HepG2 (cell line): ENCODE measurements at regions not wholly inside any gene's neighbourhood (a gene's known extent, or its start where the extent isn't known, plus 50 kb on each side); places are given as distances from the start of the nearest gene placed in this dataset.

Experiments used
- CEBPG ChIP-seq: IDR thresholded peaks from 2 replicates; pipeline ENCODE4 v1.6.1; 2016
- EZH2 ChIP-seq: conservative IDR thresholded peaks from 2 replicates; pipeline ENCODE4 v1.6.1; 2012; ENCODE audit warnings: mild to moderate bottlenecking, low read depth, low read length, moderate library complexity
- KLF12 ChIP-seq: sonication (generic); formaldehyde crosslinking; IDR thresholded peaks from 2 replicates; pipeline ENCODE4 v1.4.0; 2020; ENCODE audit warnings: missing genetic modification reagents, borderline replicate concordance
- MTF1 ChIP-seq: sonication (generic); formaldehyde crosslinking; IDR thresholded peaks from 2 replicates; pipeline ENCODE4 v1.5.0; 2020; ENCODE audit warnings: missing genetic modification reagents
- MXD1 ChIP-seq: sonication (generic); formaldehyde crosslinking; IDR thresholded peaks from 2 replicates; pipeline ENCODE4 v1.4.0; 2020; ENCODE audit warnings: mild to moderate bottlenecking, missing genetic modification reagents
- POLR2A ChIP-seq, 2 experiments: IDR thresholded peaks; 2 replicates each; pipeline ENCODE4 v1.6.1; 2011; ENCODE audit warnings: low read depth in 2 of 2, low read length in 2 of 2, mild to moderate bottlenecking in 1 of 2, moderate library complexity in 1 of 2; ENCODE audit not compliant: insufficient read depth in 1 of 2
- ZBTB33 ChIP-seq: sonication (generic); formaldehyde crosslinking; IDR thresholded peaks from 2 replicates; pipeline ENCODE4 v1.4.0; 2020; ENCODE audit warnings: missing genetic modification reagents
- ZBTB7A ChIP-seq: sonication (generic); formaldehyde crosslinking; IDR thresholded peaks from 2 replicates; pipeline ENCODE4 v1.8.0; 2022; ENCODE audit warnings: mild to moderate bottlenecking, missing genetic modification reagents
- ZNF672 ChIP-seq: sonication (generic); formaldehyde crosslinking; IDR thresholded peaks from 2 replicates; pipeline ENCODE4 v1.8.1; 2022; ENCODE audit warnings: missing genetic modification reagents
- ZNF775 ChIP-seq: sonication (generic); formaldehyde crosslinking; IDR thresholded peaks from 2 replicates; pipeline ENCODE4 v1.4.0; 2020; ENCODE audit warnings: missing genetic modification reagents, mild to moderate bottlenecking, moderate library complexity, borderline replicate concordance
- TF ChIP-seq, protein P1 (sequence below): sonication (generic); formaldehyde crosslinking; IDR thresholded peaks from 2 replicates; pipeline ENCODE4 v1.5.0; 2020; ENCODE audit warnings: mild to moderate bottlenecking, missing genetic modification reagents, moderate library complexity
- TF ChIP-seq, protein P2 (sequence below): IDR thresholded peaks from 2 replicates; pipeline ENCODE4 v1.6.1; 2012; ENCODE audit warnings: inconsistent platforms

DNA sequence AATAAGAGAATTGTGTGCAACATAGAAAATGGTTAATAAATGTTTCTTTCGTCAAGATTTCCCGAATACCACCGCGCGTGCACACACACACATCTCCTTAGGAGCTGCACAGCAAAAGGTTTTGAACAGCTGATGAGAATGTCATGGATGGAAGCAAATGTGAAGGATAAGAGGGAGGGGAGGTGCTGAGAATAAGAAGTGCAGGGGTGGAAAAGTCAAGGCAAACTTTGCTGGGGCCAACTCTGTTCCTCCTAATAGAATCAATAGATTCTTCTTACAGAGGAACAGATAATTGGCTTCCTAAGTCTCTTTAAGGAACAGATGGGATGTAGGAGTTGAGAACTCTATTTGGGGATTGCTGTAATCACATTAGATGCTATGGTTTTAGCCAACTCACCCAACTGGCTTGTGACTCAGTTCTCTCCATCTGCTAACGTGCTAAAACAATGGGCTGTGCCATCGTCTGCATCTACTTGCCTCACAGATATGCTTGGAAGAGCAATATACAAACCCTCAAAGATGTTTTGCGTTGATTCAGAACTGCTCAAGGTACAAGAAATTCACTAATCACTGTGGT, 408.2 kb upstream of the CELF2 start:
- TF ChIP-seq MXD1 (CRISPR knock-in tag) (no peak), KLF12 (no peak), ZBTB7A (CRISPR knock-in tag) (no peak), EZH2 (no peak), ZNF775 (no peak), ZBTB33 (CRISPR knock-in tag) (no peak), ZNF672 (CRISPR knock-in tag) (no peak), MTF1 (CRISPR knock-in tag) (no peak), CEBPG (CRISPR knock-in tag) (no peak), POLR2A (IDR thresholded peaks at IDR 0.05; ENCODE audit: insufficient read depth in 1 of 2, low read depth in 2 of 2, low read length in 2 of 2) (no peak)
- TF ChIP-seq, protein P1, sequence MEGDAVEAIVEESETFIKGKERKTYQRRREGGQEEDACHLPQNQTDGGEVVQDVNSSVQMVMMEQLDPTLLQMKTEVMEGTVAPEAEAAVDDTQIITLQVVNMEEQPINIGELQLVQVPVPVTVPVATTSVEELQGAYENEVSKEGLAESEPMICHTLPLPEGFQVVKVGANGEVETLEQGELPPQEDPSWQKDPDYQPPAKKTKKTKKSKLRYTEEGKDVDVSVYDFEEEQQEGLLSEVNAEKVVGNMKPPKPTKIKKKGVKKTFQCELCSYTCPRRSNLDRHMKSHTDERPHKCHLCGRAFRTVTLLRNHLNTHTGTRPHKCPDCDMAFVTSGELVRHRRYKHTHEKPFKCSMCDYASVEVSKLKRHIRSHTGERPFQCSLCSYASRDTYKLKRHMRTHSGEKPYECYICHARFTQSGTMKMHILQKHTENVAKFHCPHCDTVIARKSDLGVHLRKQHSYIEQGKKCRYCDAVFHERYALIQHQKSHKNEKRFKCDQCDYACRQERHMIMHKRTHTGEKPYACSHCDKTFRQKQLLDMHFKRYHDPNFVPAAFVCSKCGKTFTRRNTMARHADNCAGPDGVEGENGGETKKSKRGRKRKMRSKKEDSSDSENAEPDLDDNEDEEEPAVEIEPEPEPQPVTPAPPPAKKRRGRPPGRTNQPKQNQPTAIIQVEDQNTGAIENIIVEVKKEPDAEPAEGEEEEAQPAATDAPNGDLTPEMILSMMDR (CRISPR knock-in tag) = no peak
- TF ChIP-seq, protein P2, sequence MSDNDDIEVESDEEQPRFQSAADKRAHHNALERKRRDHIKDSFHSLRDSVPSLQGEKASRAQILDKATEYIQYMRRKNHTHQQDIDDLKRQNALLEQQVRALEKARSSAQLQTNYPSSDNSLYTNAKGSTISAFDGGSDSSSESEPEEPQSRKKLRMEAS = no peak
